ENCODE measurements at regions not wholly inside any gene's neighbourhood (a gene's known extent, or its start where the extent isn't known, plus 50 kb on each side); places are given as distances from the start of the nearest gene placed in this dataset.

GRCh38 chr11:128338811-128339210 is 248.5 kb downstream of the ETS1 start:
- TF ChIP-seq POLR2A (IDR thresholded peaks at IDR 0.05; ENCODE audit: low read depth, low read length) (no peak), POLR2AphosphoS5 (IDR thresholded peaks at IDR 0.05; ENCODE audit: low read depth, low read length) (no peak)
